Body of pancreas (tissue), 4 donors: ENCODE measurements at regions not wholly inside any gene's neighbourhood (a gene's known extent, or its start where the extent isn't known, plus 50 kb on each side); places are given as distances from the start of the nearest gene placed in this dataset.

ENCODE experiments used
- ATAC-seq: fragments of 150-250 bp; one replicate; pipeline ENCODE4 v1.9.1; 2016
- DNase-seq, 4 donors: peaks; one replicate each; pipeline ENCODE4 v3.0.0-alpha.2; 2019
- H3K27ac ChIP-seq, 4 donors: fragments of 200-600 bp; sonication (generic); 1 replicate in 3 of 4; 2 replicates in 1 of 4; pipeline versions ENCODE4 v1.5.1 to v1.6.1; 2016 to 2019; ENCODE audit warnings: mild to moderate bottlenecking in 1 of 4, mixed read lengths in 1 of 4, moderate library complexity in 1 of 4
- H3K27me3 ChIP-seq, 2 donors: fragments of 200-600 bp; sonication (generic); one replicate each; pipeline ENCODE4 v1.6.0; 2016; ENCODE audit warnings: mild to moderate bottlenecking in 1 of 2
- H3K36me3 ChIP-seq, 2 donors: fragments of 200-600 bp; sonication (generic); replicated peaks in 1 of 2; 2 replicates each; pipeline ENCODE4 v1.5.1; 2016; ENCODE audit warnings: low read depth in 2 of 2; ENCODE audit not compliant: insufficient read depth in 1 of 2
- H3K4me1 ChIP-seq: fragments of 200-600 bp; sonication (generic); one replicate; pipeline ENCODE4 v1.6.0; 2016
- H3K4me3 ChIP-seq, 2 donors: fragments of 200-600 bp; sonication (generic); 1 replicate in 1 of 2; 2 replicates in 1 of 2; pipeline ENCODE4 v1.5.1; 2016 to 2019
- H3K9me3 ChIP-seq, 3 donors: fragments of 200-600 bp; sonication (generic); 1 replicate in 2 of 3; 2 replicates in 1 of 3; pipeline ENCODE4 v1.5.1; 2016
- CTCF ChIP-seq, 7 experiments: fragments of 450-650 bp in 4 of 7; fragments of 200-600 bp in 3 of 7; sonication (generic) in 3 of 7; IDR thresholded peaks; one replicate each; pipeline ENCODE4 v1.5.1; 2016 to 2019; ENCODE audit warnings: antibody characterized with exemption in 7 of 7
- POLR2A ChIP-seq, 3 donors: fragments of 450-650 bp; IDR thresholded peaks; one replicate each; pipeline ENCODE4 v1.6.1; 2016; ENCODE audit warnings: antibody characterized with exemption in 3 of 3, mild to moderate bottlenecking in 2 of 3
- WGBS, 2 donors: methylation state at CpG; one replicate each; pipeline ENCODE4 v1.1.5; 2017; 5-methylcytosine and 5-hydroxymethylcytosine counted together
- intact Hi-C: fragments of 100-400 bp; cut with DNase I; formaldehyde crosslinking; loops from one replicate; pipeline ENCODE4 v1.15.1; 2023

GRCh38 chr11:101188173-101188572, 58.6 kb upstream of the PGR start:
- DNase-seq (no peak), ATAC-seq (no peak)
- Histone ChIP-seq H3K9me3 (no peaks in the 10 kb centered on the region), H3K27me3 (no peaks in the 10 kb centered on the region), H3K4me3 (no peak overlapping the region), H3K27ac (no peak overlapping the region), H3K36me3 (no peaks in the 10 kb centered on the region), H3K4me1 (no peaks in the 10 kb centered on the region)
- TF ChIP-seq POLR2A (IDR thresholded peaks at IDR 0.05) (no peak), CTCF (IDR thresholded peaks at IDR 0.05) (no peak)
- intact Hi-C loops, result no loop called here
- 39 to 58% methylated on average over 3 of the region's 3 CpGs for WGBS, 2 donors

- 17 to 42% methylated on average over 1 of the region's 1 CpG for WGBS, 2 donors
Observed at GRCh38 chr11:101187748-101188147, 58.1 kb upstream of the PGR start.

GRCh38 chr11:101185985-101186384, 56.4 kb upstream of the PGR start:
- Histone ChIP-seq H3K4me3 (no peak overlapping the region), H3K36me3 (no peaks in the 10 kb centered on the region), H3K27me3 (no peaks in the 10 kb centered on the region), H3K4me1 (no peaks in the 10 kb centered on the region), H3K9me3 (no peaks in the 10 kb centered on the region), H3K27ac (no peak overlapping the region)
- DNase-seq (no peak), ATAC-seq (no peak)
- TF ChIP-seq POLR2A (IDR thresholded peaks at IDR 0.05) (no peak), CTCF (IDR thresholded peaks at IDR 0.05) (no peak)
- intact Hi-C loops, result no loop called here
- WGBS, 2 donors, result 51 to 62% methylated on average over 2 of the region's 2 CpGs

More at GRCh38 chr11:101187748-101188147, 58.1 kb upstream of the PGR start:
- Histone ChIP-seq H3K36me3 (no peaks in the 10 kb centered on the region), H3K9me3 (no peaks in the 10 kb centered on the region), H3K27me3 (no peaks in the 10 kb centered on the region), H3K4me1 (no peaks in the 10 kb centered on the region), H3K4me3 (no peak overlapping the region), H3K27ac (no peak overlapping the region)
- ATAC-seq (no peak), DNase-seq (peak in 1 of 4 donors; percentile 6)
- TF ChIP-seq POLR2A (IDR thresholded peaks at IDR 0.05) (no peak), CTCF (IDR thresholded peaks at IDR 0.05) (no peak)
- intact Hi-C loops, result no loop called here

GRCh38 chr11:101182467-101182866, 52.9 kb upstream of the PGR start:
- WGBS, 2 donors, result 9 to 18% methylated on average over 1 of the region's 1 CpG
- intact Hi-C loops, result no loop called here
- ATAC-seq, result no peak

More at GRCh38 chr11:101182467-101182866, 52.9 kb upstream of the PGR start:
- Histone ChIP-seq H3K4me1 (no peaks in the 10 kb centered on the region), H3K9me3 (no peaks in the 10 kb centered on the region), H3K27me3 (no peaks in the 10 kb centered on the region), H3K27ac (no peak overlapping the region), H3K36me3 (no peaks in the 10 kb centered on the region), H3K4me3 (no peak overlapping the region)
- TF ChIP-seq POLR2A (IDR thresholded peaks at IDR 0.05), result no peak
- no peak for TF ChIP-seq CTCF (IDR thresholded peaks at IDR 0.05)
- no peak for DNase-seq
